Hippocampal formation (tissue), 2 donors: ENCODE measurements at regions not wholly inside any gene's neighbourhood (a gene's known extent, or its start where the extent isn't known, plus 50 kb on each side); places are given as distances from the start of the nearest gene placed in this dataset.
"Not testable (repeated sequence)": the region's sequence is repeated elsewhere in the genome, so short reads cannot be mapped to it uniquely, and the experiment has no call there.

Experiments
- DNase-seq, 2 donors: peaks; one replicate each; lab custom pipeline; 2025; lab: John Stamatoyannopoulos, UW

- no peak for DNase-seq
Observed at GRCh38 chr4:38416450-38417014, 247.5 kb upstream of the KLF3 start.

- DNase-seq: not testable (repeated sequence)
Observed at GRCh38 chr4:38420254-38420653, 243.7 kb upstream of the KLF3 start.

GRCh38 chr4:38422850-38423249, 241.1 kb upstream of the KLF3 start:
- DNase-seq: no peak

GRCh38 chr4:38424151-38424871, 239.7 kb upstream of the KLF3 start:
- no peak for DNase-seq

- DNase-seq: no peak
Observed at GRCh38 chr4:38426532-38426931, 237.5 kb upstream of the KLF3 start.

- DNase-seq: no peak
Observed at GRCh38 chr4:38430841-38431240, 233.2 kb upstream of the KLF3 start.

- DNase-seq: no peak
Observed at GRCh38 chr4:38442073-38442788, 221.8 kb upstream of the KLF3 start.

GRCh38 chr4:38449506-38450174, 214.4 kb upstream of the KLF3 start:
- no peak for DNase-seq

GRCh38 chr4:38452009-38452408, 212.0 kb upstream of the KLF3 start:
- DNase-seq: no peak

- no peak for DNase-seq
Observed at GRCh38 chr4:38452542-38452941, 211.5 kb upstream of the KLF3 start.

- no peak for DNase-seq
Observed at GRCh38 chr4:38453253-38453881, 210.6 kb upstream of the KLF3 start.

GRCh38 chr4:38454284-38454683, 209.7 kb upstream of the KLF3 start:
- no peak for DNase-seq

GRCh38 chr4:38455092-38455862, 208.7 kb upstream of the KLF3 start:
- no peak for DNase-seq

GRCh38 chr4:38456096-38456495, 207.9 kb upstream of the KLF3 start:
- DNase-seq: no peak

GRCh38 chr4:38461342-38461741, 202.7 kb upstream of the KLF3 start:
- no peak for DNase-seq

GRCh38 chr4:38462367-38463055, 201.5 kb upstream of the KLF3 start:
- DNase-seq: no peak

- DNase-seq: no peak
Observed at GRCh38 chr4:38463268-38463958, 200.6 kb upstream of the KLF3 start.

- no peak for DNase-seq
Observed at GRCh38 chr4:38464328-38464727, 199.7 kb upstream of the KLF3 start.

- no peak for DNase-seq
Observed at GRCh38 chr4:38466401-38466800, 197.6 kb upstream of the KLF3 start.

- DNase-seq: no peak
Observed at GRCh38 chr4:38467296-38467695, 196.7 kb upstream of the KLF3 start.
